Esophagus muscularis mucosa (tissue), 3 donors: ENCODE measurements at regions not wholly inside any gene's neighbourhood (a gene's known extent, or its start where the extent isn't known, plus 50 kb on each side); places are given as distances from the start of the nearest gene placed in this dataset.

Experiments
- EP300 ChIP-seq: sonication (generic); formaldehyde crosslinking; IDR thresholded peaks from one replicate; pipeline ENCODE4 v1.6.1; 2017; ENCODE audit warnings: antibody characterized with exemption
- TF ChIP-seq, protein P1 (sequence below), 3 experiments: fragments of 200-600 bp in 2 of 3; fragments of 450-650 bp in 1 of 3; sonication (generic) in 2 of 3; IDR thresholded peaks; one replicate each; pipeline ENCODE4 v1.5.1; 2017 to 2019; ENCODE audit warnings: antibody characterized with exemption in 3 of 3, mild to moderate bottlenecking in 2 of 3, moderate library complexity in 1 of 3

- no peak for TF ChIP-seq EP300
- TF ChIP-seq, protein P1, sequence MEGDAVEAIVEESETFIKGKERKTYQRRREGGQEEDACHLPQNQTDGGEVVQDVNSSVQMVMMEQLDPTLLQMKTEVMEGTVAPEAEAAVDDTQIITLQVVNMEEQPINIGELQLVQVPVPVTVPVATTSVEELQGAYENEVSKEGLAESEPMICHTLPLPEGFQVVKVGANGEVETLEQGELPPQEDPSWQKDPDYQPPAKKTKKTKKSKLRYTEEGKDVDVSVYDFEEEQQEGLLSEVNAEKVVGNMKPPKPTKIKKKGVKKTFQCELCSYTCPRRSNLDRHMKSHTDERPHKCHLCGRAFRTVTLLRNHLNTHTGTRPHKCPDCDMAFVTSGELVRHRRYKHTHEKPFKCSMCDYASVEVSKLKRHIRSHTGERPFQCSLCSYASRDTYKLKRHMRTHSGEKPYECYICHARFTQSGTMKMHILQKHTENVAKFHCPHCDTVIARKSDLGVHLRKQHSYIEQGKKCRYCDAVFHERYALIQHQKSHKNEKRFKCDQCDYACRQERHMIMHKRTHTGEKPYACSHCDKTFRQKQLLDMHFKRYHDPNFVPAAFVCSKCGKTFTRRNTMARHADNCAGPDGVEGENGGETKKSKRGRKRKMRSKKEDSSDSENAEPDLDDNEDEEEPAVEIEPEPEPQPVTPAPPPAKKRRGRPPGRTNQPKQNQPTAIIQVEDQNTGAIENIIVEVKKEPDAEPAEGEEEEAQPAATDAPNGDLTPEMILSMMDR (IDR thresholded peaks at IDR 0.05), result no peak
Measured at GRCh38 chr22:49291781-49292180, 535.9 kb downstream of the BRD1 start.
